IMR-90 (cell line): ENCODE measurements at regions not wholly inside any gene's neighbourhood (a gene's known extent, or its start where the extent isn't known, plus 50 kb on each side); places are given as distances from the start of the nearest gene placed in this dataset.

Experiments used
- ATAC-seq: fragments of 200-7000 bp; cut with Tn5 transposase; 2 replicates; pipeline ENCODE4 v1.9.1; 2020; ENCODE audit warnings: low read depth, mild to moderate bottlenecking, moderate library complexity
- BruUV-seq: library from RNA; stranded (reverse); fragments of 400-500 nt; replicated peaks from 2 replicates; lab custom pipeline; 2021; lab: Mats Ljungman, UMichigan
- CTCF ChIA-PET: fragments of 300-600 bp; formaldehyde crosslinking; extraction: SDS; loops from one replicate; lab custom pipeline; 2021; ENCODE audit warnings: antibody characterized with exemption; lab: Yijun Ruan, JAX
- POLR2A ChIA-PET: fragments of 300-600 bp; sonication (Branson Sonifier 250); formaldehyde crosslinking; loops from one replicate; lab custom pipeline; 2022; ENCODE audit warnings: antibody characterized with exemption; ENCODE audit not compliant: unreplicated experiment; lab: Charles Lee
- DNase-seq: peaks from one replicate; pipeline ENCODE4 v3.0.0; 2013
- H2AFZ ChIP-seq: replicated peaks from 2 replicates; pipeline ENCODE3; 2013; ENCODE audit warnings: low read length, mild to moderate bottlenecking; ENCODE audit not compliant: poor library complexity
- H2AK5ac ChIP-seq: 2 replicates; pipeline ENCODE4 v1.6.1; 2013; ENCODE audit warnings: low read depth, low read length, inconsistent platforms
- H2AK9ac ChIP-seq: replicated peaks from 2 replicates; pipeline ENCODE3; 2013; ENCODE audit warnings: mild to moderate bottlenecking, low read depth, low read length, moderate library complexity; ENCODE audit not compliant: poor library complexity
- H2BK120ac ChIP-seq: 2 replicates; pipeline ENCODE4 v1.6.1; 2013; ENCODE audit warnings: low read depth, low read length, inconsistent platforms
- H2BK15ac ChIP-seq: 3 replicates; pipeline ENCODE4 v1.6.1; 2013; ENCODE audit warnings: low read depth, low read length, inconsistent platforms
- H2BK20ac ChIP-seq: 2 replicates; pipeline ENCODE4 v1.6.1; 2013; ENCODE audit warnings: low read depth, mild to moderate bottlenecking, inconsistent platforms, low read length, moderate library complexity
- H2BK5ac ChIP-seq: 2 replicates; pipeline ENCODE4 v1.6.1; 2013; ENCODE audit warnings: mild to moderate bottlenecking, low read depth, low read length, inconsistent platforms; ENCODE audit not compliant: poor library complexity, severe bottlenecking
- H3K14ac ChIP-seq: replicated peaks from 2 replicates; pipeline ENCODE4 v1.6.1; 2013; ENCODE audit warnings: low read depth, low read length, inconsistent platforms
- H3K18ac ChIP-seq: 2 replicates; pipeline ENCODE4 v1.6.1; 2013; ENCODE audit warnings: low read depth, low read length, control low read depth
- H3K23ac ChIP-seq: 2 replicates; pipeline ENCODE4 v1.6.1; 2013; ENCODE audit warnings: low read depth, low read length, inconsistent platforms
- H3K27ac ChIP-seq: 2 replicates; pipeline ENCODE4 v1.5.1; 2013; ENCODE audit warnings: mild to moderate bottlenecking, control low read depth, low read length; ENCODE audit not compliant: insufficient read depth
- H3K27me3 ChIP-seq: 2 replicates; pipeline ENCODE4 v1.6.1; 2013; ENCODE audit warnings: low read length; ENCODE audit not compliant: control insufficient read depth, insufficient read depth
- H3K36me3 ChIP-seq: 2 replicates; pipeline ENCODE4 v1.6.1; 2013; ENCODE audit warnings: low read length, mixed read lengths; ENCODE audit not compliant: control insufficient read depth, insufficient read depth
- H3K4ac ChIP-seq: 2 replicates; pipeline ENCODE4 v1.6.1; 2013; ENCODE audit warnings: low read depth, low read length, inconsistent platforms
- H3K4me1 ChIP-seq: 2 replicates; pipeline ENCODE4 v1.6.1; 2013; ENCODE audit warnings: low read length, mixed read lengths; ENCODE audit not compliant: control insufficient read depth, insufficient read depth
- H3K4me2 ChIP-seq: 2 replicates; pipeline ENCODE4 v1.6.1; 2013; ENCODE audit warnings: low read depth, mild to moderate bottlenecking, control low read depth, low read length, moderate library complexity
- H3K4me3 ChIP-seq: 2 replicates; pipeline ENCODE4 v1.5.1; 2013; ENCODE audit warnings: low read depth, mild to moderate bottlenecking, control low read depth, low read length, moderate library complexity; ENCODE audit not compliant: insufficient read depth
- H3K56ac ChIP-seq: 2 replicates; pipeline ENCODE4 v1.6.1; 2013; ENCODE audit warnings: low read length, inconsistent platforms; ENCODE audit not compliant: insufficient read depth; ENCODE audit errors: extremely low read depth
- H3K79me1 ChIP-seq, 2 experiments: 2 replicates each; pipeline ENCODE4 v1.6.1; 2013; ENCODE audit warnings: low read length in 2 of 2, inconsistent platforms in 1 of 2, low read depth in 1 of 2
- H3K9ac ChIP-seq: 2 replicates; pipeline ENCODE4 v1.6.1; 2013; ENCODE audit warnings: low read depth, low read length, control low read depth
- H3K9me1 ChIP-seq: 2 replicates; pipeline ENCODE4 v1.6.1; 2013; ENCODE audit warnings: low read length, inconsistent platforms; ENCODE audit not compliant: insufficient read depth
- H3K9me3 ChIP-seq: 2 replicates; pipeline ENCODE4 v1.6.1; 2013; ENCODE audit warnings: low read length; ENCODE audit not compliant: control insufficient read depth, insufficient read depth
- H4K20me1 ChIP-seq: 2 replicates; pipeline ENCODE4 v1.6.1; 2013; ENCODE audit warnings: low read length, inconsistent platforms; ENCODE audit not compliant: insufficient read depth
- H4K5ac ChIP-seq: 2 replicates; pipeline ENCODE4 v1.6.1; 2013; ENCODE audit warnings: mild to moderate bottlenecking, low read depth, low read length, control low read depth
- H4K8ac ChIP-seq, 2 experiments: 2 replicates each; pipeline ENCODE4 v1.6.1; 2013; ENCODE audit warnings: low read depth in 2 of 2, low read length in 2 of 2, control low read depth in 1 of 2, inconsistent platforms in 1 of 2
- H4K91ac ChIP-seq: 2 replicates; pipeline ENCODE4 v1.6.1; 2013; ENCODE audit warnings: low read depth, low read length, inconsistent platforms; ENCODE audit not compliant: insufficient read depth
- BHLHE40 ChIP-seq: fragments of 150-350 bp; IDR thresholded peaks from 2 replicates; pipeline ENCODE4 v1.6.1; 2016; ENCODE audit warnings: mild to moderate bottlenecking, low read depth, low read length
- CEBPB ChIP-seq: IDR thresholded peaks from 2 replicates; pipeline ENCODE4 v1.6.1; 2012; ENCODE audit warnings: low read depth, low read length, improper control_type of control experiment
- CHD1 ChIP-seq: IDR thresholded peaks from 2 replicates; pipeline ENCODE4 v1.6.1; 2012; ENCODE audit warnings: low read depth, low read length, improper control_type of control experiment
- CTCF ChIP-seq: conservative IDR thresholded peaks from 2 replicates; pipeline ENCODE4 v1.5.1; 2012; ENCODE audit warnings: mild to moderate bottlenecking, low read depth, low read length, improper control_type of control experiment
- ELK1 ChIP-seq: fragments of 150-350 bp; IDR thresholded peaks from 2 replicates; pipeline ENCODE4 v1.6.1; 2016; ENCODE audit warnings: low read depth, mild to moderate bottlenecking, low read length, moderate library complexity, borderline replicate concordance
- FOS ChIP-seq: fragments of 150-350 bp; IDR thresholded peaks from 2 replicates; pipeline ENCODE4 v1.6.1; 2016; ENCODE audit warnings: low read depth, low read length
- MAFK ChIP-seq: IDR thresholded peaks from 2 replicates; pipeline ENCODE4 v1.6.1; 2012; ENCODE audit warnings: low read depth, low read length, improper control_type of control experiment
- MAZ ChIP-seq: IDR thresholded peaks from 2 replicates; pipeline ENCODE4 v1.6.1; 2012; ENCODE audit warnings: low read depth, mild to moderate bottlenecking, low read length, improper control_type of control experiment, moderate library complexity, borderline replicate concordance
- NFE2L2 ChIP-seq: fragments of 150-350 bp; IDR thresholded peaks from 2 replicates; pipeline ENCODE4 v1.6.1; 2016; ENCODE audit warnings: low read depth, mild to moderate bottlenecking, low read length
- POLR2A ChIP-seq: IDR thresholded peaks from 2 replicates; pipeline ENCODE4 v1.6.1; 2012; ENCODE audit warnings: mild to moderate bottlenecking, low read depth, low read length
- RAD21 ChIP-seq: IDR thresholded peaks from 2 replicates; pipeline ENCODE4 v1.6.1; 2012; ENCODE audit warnings: low read length, improper control_type of control experiment
- RCOR1 ChIP-seq: IDR thresholded peaks from 2 replicates; pipeline ENCODE4 v1.6.1; 2012; ENCODE audit warnings: mild to moderate bottlenecking, low read length, improper control_type of control experiment; ENCODE audit not compliant: insufficient replicate concordance
- RFX5 ChIP-seq: IDR thresholded peaks from 2 replicates; pipeline ENCODE4 v1.8.0; 2012; ENCODE audit warnings: low read depth, mild to moderate bottlenecking, low read length, moderate library complexity
- SMC3 ChIP-seq: fragments of 150-350 bp; IDR thresholded peaks from 2 replicates; pipeline ENCODE4 v1.6.1; 2016; ENCODE audit warnings: low read depth, mild to moderate bottlenecking, antibody characterized with exemption, low read length, moderate library complexity
- WGBS, 2 experiments: methylation state at CpG; one replicate each; pipeline versions ENCODE4 v1.1.5 to v1.1.7; 2013; ENCODE audit warnings: missing lambda C conversion rate in 2 of 2; ENCODE audit not compliant: insufficient read length in 1 of 2; ENCODE audit errors: extremely low coverage in 2 of 2; 5-methylcytosine and 5-hydroxymethylcytosine counted together
- dilution Hi-C: fragments of 300-500 bp; cut with HindIII; formaldehyde crosslinking; loops from one replicate; pipeline ENCODE4 v1.14.3; 2018; ENCODE audit warnings: low sequenced_read_pairs; ENCODE audit not compliant: unreplicated experiment
- in situ Hi-C: fragments of 300-500 bp; cut with MboI; formaldehyde crosslinking; loops from 3 replicates; pipeline ENCODE4 v1.14.3; 2019; ENCODE audit warnings: low sequenced_read_pairs, inconsistent platforms, mixed read lengths
- intact Hi-C: fragments of 100-400 bp; cut with micrococcal nuclease; formaldehyde crosslinking; loops from 2 replicates; pipeline ENCODE4 v1.10.0; 2022
- TF ChIP-seq, protein P1 (sequence below): fragments of 150-350 bp; IDR thresholded peaks from 2 replicates; pipeline ENCODE4 v1.6.1; 2017; ENCODE audit warnings: mild to moderate bottlenecking, antibody characterized with exemption, low read length, low read depth

DNA sequence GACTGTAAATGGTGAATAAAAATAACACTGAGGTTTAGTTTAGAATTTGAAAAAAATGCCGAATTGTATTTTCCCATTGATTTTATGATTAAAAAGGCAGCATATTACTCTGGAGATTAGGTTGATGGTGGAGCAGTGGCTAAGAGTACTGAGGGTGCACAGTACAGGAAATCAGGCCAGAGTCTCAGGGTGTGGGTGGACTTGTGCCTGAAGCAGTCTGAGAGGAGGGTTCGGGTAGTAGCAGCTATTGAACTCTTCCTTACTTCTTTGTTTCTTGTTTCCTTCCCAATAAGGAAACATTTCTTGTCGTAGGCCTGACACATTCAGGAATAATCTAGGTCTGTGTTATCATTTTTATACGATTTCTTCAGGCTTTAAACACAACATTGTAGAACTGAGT lies 319.0 kb upstream of the MBL2 start:
- no peak overlapping the region for H2BK120ac ChIP-seq
- no peak overlapping the region for H3K27ac ChIP-seq
- no peak overlapping the region for H2BK20ac ChIP-seq
- no peaks in the 10 kb centered on the region for H4K20me1 ChIP-seq
- ATAC-seq (no peak), DNase-seq (no peak)
- no peaks in the 10 kb centered on the region for H3K36me3 ChIP-seq
- in situ Hi-C loops, result no loop called here
- CTCF ChIA-PET, result no interaction called here
- H3K14ac ChIP-seq, result no peak overlapping the region
- H3K27me3 ChIP-seq, result no peaks in the 10 kb centered on the region
- no peaks in the 10 kb centered on the region for H3K4me1 ChIP-seq
- no peaks in the 10 kb centered on the region for H3K9me3 ChIP-seq
- no peak overlapping the region for H2AK9ac ChIP-seq
- H3K4me3 ChIP-seq, result no peak overlapping the region
- POLR2A ChIA-PET, result no interaction called here
- no peaks in the 10 kb centered on the region for H3K79me1 ChIP-seq
- intact Hi-C loops, result no loop called here
- no peak overlapping the region for H2BK15ac ChIP-seq
- no peaks in the 10 kb centered on the region for H3K9me1 ChIP-seq
- H3K9ac ChIP-seq, result no peak overlapping the region
- H3K4ac ChIP-seq, result no peak overlapping the region
- H2AFZ ChIP-seq, result no peak overlapping the region
- BruUV-seq, result no TSS peak
- H4K91ac ChIP-seq, result no peak overlapping the region
- 63% methylated on average over 1 of the region's 4 CpGs; no CpG with 5 or more reads in 1 of the 2 experiments for WGBS, 2 experiments
- no peak overlapping the region for H3K23ac ChIP-seq
- H4K8ac ChIP-seq, result no peak overlapping the region
- no peak overlapping the region for H4K5ac ChIP-seq
- H2BK5ac ChIP-seq, result no peak overlapping the region
- H3K56ac ChIP-seq, result no peak overlapping the region
- no peak overlapping the region for H3K18ac ChIP-seq
- dilution Hi-C loops, result no loop called here
- H2AK5ac ChIP-seq, result no peak overlapping the region
- H3K4me2 ChIP-seq, result no peak overlapping the region
- TF ChIP-seq BHLHE40 (no peak), NFE2L2 (no peak), RCOR1 (no peak), MAFK (no peak), CEBPB (no peak), RFX5 (no peak), FOS (no peak), ELK1 (no peak), RAD21 (no peak), MAZ (no peak), POLR2A (no peak), SMC3 (no peak), CHD1 (no peak), CTCF (no peak)
- TF ChIP-seq, protein P1, sequence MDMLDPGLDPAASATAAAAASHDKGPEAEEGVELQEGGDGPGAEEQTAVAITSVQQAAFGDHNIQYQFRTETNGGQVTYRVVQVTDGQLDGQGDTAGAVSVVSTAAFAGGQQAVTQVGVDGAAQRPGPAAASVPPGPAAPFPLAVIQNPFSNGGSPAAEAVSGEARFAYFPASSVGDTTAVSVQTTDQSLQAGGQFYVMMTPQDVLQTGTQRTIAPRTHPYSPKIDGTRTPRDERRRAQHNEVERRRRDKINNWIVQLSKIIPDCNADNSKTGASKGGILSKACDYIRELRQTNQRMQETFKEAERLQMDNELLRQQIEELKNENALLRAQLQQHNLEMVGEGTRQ, result no peak
